Brain pericyte (primary cell): ENCODE measurements at regions not wholly inside any gene's neighbourhood (a gene's known extent, or its start where the extent isn't known, plus 50 kb on each side); places are given as distances from the start of the nearest gene placed in this dataset.

Experiments
- DNase-seq: peaks from one replicate; pipeline ENCODE4 v3.0.0-alpha.2; 2012; ENCODE audit warnings: low read depth, low spot score

DNA sequence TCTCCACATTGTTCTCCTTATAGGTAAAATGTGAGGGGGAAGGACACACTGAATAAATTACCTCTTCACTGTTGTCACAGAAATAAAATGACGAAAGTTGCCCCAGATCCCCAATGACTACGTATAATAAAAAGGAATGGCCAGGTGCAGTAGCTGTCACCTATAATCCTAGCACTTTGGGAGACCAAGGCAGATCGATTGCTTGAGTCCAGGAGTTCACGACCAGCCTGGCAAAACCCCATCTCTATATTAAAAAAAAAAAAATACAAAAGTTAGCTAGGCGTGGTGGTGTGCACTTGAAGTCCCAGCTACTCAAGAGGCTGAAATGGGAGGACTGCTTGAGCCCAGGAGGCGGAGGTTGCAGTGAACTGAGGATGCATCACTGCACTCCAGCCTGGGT lies 82.2 kb upstream of the APC start:
- DNase-seq, result no peak

DNA sequence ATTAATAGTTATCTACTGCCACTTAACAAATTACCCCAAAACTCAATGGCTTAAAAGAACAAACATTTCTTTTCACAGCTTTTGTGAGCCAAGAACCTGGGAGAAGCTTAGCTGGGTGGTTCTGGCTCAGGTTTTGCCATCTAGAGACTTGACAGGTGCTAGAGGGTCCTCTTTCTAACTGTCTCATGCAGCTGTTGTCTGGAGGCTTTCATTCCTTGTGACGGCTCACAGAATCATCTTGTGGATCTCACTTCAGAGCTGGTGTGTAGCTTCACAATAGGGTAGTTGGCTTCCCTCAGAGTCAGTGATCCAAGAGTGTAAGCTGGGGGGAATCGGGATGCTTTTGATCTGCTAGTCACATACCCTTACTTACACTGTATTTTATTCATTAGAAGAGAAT lies 81.2 kb upstream of the APC start:
- DNase-seq, result no peak

DNA sequence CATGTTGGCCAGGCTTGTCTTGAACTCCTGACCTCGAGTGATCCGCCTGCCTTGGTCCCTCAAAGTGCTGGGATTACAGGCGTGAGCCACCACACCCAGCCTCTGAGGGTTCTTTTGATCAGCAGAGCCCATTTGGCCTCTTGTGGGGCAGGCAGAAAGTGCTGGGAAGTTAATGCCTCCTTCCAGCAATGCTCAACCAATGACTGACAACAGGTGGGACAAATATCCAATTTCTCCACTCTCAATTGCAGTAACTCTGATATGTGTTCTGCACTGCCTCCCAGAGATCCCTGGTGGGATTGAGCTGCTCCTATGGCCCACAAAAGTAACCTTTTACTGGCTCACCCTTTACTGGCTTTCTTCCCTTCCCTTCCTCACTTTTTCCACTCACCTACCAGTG lies 79.9 kb upstream of the APC start:
- DNase-seq, result no peak

DNA sequence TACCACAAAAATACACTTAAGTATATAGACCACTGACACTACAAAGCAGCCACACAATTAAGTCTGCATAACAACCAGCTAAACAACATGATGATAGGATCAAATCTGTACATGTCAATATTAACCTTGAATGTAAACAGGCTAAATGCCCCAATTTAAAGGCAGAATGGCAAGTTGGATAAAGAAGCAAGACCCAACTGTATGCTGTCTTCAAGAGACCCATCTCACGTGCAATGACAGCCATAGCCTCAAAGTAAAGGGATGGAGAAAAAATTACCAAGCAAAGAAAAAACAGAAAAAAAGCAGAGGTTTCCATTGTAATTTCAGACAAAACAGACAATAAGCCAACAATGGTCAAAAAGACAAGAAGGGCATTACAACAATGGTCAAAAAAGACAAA lies 77.3 kb upstream of the APC start:
- DNase-seq, result no peak

DNA sequence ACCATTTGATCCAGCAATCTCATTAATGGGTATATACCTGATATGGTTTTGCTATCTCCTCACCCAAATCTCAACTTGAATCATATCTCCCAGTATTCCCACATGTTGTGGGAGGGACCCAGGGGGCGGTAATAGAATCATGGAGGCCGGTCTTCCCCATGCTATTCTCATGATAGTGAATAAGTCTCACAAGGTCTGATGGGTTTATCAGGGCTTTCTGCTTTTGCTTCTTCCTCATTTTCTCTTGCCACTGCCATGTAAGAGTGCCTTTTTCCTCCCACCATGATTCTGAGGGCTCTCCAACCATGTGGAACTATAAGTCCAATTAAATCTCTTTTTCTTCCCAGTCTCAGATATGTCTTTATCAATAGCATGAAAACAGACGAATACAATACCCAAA lies 74.5 kb upstream of the APC start:
- no peak for DNase-seq

DNA sequence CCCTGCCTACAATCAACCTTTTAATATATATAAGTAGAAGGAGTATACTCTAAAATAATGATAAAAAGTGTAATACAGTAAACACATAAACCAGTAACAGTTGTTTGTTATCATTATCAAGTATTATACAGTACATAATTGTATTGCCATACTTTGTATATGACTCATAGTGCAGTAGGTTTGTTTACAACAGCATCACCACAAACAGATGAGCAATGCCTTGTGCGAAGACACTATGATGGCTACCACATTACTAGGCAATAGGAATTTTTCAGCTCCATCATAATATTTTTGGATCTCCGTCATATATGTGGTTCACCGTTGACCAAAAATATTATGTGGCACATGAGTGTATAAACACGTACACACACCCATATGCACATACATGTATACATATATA lies 69.7 kb upstream of the APC start:
- no peak for DNase-seq

DNA sequence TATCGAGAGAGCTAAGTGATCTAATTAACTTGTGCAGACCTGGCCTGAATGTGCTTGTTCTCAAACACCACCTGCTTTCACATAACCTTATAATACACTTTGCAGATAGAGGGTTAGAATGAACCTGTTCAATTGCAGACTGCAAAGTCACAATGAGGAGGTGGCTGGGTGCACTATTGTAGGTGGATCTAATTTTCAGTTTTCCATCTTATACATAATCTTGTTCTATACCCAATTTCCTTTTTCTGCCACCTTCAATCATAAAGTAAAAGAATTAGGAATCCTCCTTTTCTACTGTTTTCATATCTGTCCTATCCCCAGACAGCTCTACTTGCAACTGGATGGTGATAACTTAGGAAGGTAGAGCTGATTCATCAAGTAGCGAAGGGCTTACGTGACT lies 68.8 kb upstream of the APC start:
- no peak for DNase-seq

DNA sequence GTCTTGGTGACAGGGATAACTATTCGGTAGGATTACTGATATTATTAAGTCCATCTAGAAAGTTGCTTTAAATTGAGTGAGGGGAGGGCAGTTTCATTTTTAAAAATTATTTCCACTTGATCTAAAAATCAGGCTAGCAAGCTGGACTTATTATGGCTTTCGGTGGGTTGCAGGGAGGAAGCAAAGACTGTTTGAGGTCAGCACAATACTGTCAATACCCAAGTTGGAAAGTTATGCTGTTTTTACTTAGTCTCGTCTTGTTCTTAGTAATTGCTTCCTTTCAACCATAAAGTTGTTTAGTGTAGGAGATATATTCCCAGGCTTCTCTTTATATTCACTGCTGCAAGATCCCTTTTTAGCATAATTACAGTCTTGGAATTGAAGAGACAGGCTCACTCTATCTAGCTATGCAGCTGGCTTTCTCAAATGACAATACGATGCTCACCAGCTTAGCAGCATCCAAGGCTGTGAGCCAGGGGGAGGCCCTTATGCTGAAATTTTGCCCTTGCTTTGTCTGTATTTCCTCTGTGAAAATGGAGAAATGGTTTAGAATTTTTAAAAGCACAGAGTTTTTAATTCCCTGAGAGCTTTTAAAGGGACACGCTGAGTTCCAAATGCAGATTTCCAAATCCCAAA lies 68.2 kb upstream of the APC start:
- DNase-seq, result no peak

DNA sequence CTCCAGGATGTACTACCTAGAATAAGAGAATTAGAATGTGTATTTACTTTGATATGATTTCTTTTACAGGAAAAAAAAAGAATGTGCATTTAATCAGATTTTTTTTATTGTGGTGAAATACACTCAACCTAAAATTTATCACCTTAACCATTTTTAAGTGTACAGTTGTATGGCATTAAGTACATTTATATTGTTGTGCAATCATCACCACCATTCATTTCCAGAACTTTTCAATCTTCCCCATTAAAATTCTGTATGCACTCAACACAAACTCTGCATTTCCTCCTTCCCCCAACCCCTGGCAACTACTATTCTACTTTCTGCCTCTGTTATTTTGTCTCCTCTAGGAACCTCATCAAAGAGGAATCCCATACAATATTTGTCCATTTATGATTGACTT lies 66.0 kb upstream of the APC start:
- no peak for DNase-seq

DNA sequence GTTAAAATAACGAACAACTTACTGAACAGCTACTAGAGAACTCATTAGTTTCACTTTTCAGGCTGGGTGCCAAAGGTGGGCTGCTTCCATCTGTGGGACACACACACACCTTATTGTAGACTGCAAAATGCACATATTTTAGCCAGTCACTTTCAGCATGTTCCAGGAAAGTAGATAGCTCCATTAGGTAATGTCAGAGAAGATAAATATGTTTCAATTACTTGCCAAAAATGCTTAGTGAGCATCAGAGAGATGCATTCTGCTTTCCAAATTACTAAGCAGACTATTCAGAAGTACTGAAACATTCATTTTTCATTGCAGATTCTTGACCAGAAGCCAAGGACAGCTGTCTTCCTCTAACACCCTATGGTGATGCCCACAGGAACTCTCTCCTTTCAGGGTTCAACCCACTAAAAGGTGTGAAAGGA lies 56.2 kb upstream of the APC start:
- DNase-seq, result no peak

DNA sequence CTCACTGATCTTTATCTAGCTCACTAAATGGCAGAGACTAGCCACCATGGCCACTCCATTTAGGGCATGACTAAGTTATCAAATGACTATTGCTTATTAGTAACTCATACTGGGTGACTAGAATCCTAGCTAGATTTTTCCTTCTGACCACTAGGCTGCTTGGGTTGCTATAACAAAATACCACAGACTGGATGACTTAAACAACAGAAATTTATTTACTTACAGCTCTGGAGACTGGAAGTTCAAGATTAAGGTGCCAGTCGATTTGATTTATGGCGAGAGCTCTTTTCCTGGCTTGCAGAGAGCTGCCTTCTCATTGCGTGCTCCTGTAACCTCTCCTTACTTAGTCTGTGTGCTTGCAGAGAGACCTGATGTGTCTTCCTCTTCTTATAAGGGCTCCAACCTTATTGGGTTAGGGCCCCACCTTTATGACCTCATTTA lies 55.0 kb upstream of the APC start:
- DNase-seq, result no peak

DNA sequence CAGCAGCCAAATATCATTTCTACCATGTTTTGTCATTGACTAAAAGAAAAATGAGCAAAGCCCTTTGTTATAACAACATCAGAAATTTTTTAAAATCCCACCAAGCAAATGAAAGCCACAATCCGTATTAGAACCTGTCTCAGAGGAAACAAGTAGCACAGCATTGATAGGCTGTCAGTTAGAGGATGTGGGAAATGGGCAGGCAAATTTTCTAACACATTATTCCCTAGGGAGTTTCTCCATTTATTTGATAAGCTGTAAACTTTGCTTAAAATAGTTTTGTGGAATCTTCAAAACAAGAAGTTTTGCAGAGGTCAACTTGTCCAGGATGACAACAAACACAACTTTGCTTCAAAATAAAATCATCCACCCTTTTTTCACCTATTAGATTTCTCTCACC lies 53.6 kb upstream of the APC start:
- no peak for DNase-seq

DNA sequence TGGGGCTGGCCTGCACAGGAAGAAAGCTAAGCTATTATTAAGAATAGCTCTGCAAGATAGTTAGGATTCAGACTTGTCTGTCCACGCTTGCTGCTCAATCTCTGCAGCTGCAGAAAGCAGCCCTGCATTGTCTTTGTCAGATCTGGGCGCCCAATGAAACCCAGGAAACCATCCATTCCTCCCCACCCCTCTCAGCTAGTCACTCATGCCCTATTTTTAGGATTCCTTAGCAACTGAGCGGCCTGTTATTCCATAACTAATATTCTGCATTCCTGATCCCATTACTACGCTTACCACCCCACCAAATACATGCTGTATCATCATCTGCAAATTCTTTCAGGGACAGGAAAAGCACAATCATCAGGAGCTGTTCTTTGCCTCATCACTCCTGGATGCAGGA lies 52.9 kb upstream of the APC start:
- no peak for DNase-seq

DNA sequence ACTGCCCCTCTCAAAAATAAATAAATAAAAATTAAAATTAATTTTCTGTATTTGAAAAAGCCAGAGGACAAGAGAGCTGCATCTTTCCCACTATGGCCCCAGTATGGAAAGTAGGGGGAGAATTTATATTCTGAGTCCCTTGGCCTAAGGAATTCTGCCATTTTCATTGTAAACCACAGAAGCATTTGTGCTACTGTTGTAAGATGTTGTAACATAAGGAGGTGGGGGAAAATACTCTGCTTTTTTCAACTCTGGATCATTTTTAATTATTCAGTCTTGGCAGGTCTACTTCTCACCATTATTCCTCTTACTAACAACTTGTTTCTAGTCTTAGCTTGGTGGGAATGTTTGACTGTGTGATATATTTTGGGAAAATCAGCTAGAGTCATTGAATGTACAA lies 52.3 kb upstream of the APC start:
- no peak for DNase-seq

DNA sequence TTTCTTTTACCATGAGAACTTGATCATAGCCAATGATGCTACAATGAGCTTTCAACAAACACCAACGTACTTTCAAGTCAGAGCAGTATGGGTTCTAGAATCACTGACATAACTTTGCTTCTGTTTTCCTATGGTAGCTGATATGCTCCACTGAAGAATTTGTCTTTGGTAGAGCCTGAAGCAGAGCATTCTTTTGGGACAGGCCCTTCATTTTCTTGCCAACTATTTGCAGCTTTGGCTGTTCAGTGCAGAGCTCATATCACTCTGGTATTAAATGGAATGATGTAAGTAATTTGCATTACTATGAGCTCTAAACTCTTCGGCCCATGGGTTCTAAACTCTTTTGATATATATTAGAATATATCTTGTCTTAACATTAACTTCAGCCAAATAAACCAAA lies 51.8 kb upstream of the APC start:
- no peak for DNase-seq

DNA sequence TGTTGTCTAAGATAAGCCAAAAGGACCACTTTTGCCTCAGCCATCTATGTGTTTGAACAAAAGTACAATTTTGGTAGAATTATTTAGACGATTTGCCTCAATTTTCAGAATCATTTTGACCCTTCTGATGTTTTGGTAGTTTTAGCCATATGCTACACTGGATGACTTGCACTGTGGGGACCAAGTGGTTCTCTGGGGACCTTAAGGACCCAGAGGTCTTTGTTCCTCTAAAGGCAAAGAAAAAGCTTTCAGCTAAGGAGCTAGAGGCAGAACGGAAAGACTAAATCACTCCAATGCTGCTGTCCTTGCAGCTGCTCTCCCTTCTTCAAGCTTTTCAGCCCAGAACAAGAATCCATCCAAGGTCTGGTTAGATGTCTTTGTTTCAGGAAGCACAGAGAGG lies 51.0 kb upstream of the APC start:
- DNase-seq, result no peak

DNA sequence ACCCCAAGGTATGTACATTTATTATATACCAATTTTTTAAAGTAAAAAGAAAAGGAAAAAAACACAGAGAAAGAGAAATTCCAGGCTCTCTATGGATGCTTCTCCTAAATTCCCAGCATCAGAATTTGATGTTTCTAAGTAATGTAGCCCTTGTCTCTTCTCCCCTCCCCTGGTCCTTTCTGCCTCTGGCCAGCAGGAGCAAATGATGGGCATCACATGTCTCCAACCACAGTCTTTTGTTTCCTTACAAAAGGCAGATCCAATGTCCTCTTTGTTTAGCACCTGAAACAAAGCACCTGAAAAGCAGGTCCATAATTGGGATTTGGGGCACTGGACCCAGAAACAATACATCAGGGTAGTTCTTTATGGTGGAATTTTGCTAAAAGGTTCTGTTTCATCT lies 50.4 kb upstream of the APC start:
- DNase-seq, result no peak
